ENCODE measurements at regions not wholly inside any gene's neighbourhood (a gene's known extent, or its start where the extent isn't known, plus 50 kb on each side); places are given as distances from the start of the nearest gene placed in this dataset.

DNA sequence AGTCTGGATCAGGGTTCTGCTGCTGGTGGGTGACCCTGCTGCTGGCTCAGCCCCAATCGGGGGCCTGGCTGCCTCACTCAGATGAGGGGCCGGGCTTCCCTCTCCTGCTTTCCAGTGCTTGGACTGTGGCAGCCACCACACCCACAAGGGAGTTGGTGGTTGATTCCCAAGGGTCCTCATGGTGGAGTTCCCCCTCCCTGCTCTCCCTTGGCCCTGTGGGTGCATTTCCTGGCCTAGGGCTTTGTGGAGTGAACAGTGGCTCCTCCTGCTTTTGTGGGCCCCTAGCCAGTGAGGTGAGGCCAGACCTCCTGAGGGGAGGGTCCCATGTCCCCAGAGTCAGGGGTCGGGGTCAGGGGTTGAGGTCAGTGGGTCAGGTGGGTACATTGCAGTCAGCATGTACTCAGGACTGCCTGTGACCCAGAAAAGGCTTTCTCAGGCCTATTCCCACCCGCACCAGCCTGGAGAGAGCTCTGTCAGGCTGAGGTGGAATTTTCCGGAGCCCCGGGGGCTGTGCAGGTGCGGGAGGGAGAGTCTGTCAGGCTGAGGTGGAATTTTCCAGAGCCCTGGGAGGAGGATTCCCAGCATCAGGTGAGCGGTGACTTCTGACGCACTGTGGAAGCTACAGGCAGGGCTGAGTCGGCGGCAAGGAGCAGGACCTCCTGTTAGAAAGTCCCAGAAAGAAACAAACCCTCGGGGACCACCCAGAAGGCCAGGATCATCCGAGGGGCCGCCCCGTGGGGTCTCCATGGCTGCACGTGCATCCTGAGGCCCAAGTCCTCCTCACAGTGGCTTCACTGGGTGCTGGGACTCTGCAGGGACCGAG, 94.4 kb upstream of the INSIG1 start:
- no peak for DNase-seq

DNA sequence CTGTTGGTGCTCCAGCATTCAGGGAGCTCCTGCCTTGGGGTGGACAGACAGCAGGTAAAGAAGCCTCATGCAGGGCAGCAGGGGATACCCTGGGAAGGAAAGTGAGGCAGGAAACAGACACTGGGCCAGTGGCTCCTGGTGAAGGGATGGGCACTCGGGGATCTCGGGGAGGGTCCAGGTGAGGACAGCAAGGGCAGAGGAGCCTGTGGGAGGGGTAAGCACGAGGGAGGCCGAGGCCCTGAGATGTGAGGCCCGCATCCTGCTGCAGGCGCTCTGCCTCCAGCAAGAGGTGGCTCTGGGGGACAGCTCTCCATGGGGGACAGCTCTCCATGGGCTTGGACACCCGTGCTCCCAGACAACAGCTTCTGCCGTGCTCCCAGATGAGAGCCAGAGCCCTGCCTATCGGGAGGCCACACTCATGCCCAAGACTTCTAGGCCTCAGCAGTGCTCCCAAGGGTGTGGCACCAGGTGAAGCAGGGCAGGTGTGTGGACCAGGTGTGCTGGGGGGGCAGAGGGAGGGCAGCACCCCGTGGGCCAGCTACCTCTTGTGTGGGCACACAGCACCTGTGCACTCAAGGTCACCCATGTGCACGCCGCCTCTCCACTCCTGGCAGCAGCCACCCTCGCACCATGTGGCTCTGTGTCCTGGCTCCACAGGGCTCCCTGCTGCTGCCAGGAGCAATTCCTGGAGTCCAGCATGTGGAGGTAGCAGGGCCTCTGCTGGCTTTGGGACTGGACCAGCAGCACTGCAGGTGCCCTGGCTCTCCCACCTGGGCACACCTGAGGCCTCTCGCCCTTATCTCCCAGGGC, 93.6 kb upstream of the INSIG1 start:
- no peak for DNase-seq

DNA sequence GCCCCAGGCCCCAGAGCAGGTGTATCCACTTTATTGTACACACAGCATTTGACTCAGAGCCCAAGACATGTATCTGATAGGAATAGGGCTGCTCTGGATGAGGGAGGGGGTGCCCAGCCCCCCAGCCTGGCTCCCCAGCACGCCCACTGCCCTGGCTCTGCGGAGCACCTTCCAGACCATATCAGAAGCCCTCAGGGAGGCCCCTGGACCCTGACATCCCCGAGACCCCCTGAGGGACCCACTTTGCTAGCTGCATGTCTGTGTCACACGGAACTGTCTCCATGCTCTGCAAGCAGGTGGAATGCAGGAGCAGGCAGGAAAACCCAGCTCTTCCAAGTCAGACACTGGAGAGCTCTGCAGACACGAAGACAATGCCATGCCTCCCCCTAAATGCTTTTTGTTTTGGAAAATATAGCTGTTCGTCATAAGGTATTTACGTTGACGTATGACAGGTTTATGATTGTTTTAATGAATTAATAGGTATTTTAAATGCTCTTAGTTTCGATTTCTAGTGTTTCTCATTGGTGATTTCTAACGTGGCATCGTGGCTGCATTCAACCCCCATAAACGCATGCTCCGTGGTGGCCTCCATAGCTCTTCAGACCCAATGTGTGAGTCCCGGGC, 92.8 kb upstream of the INSIG1 start:
- DNase-seq, result no peak

DNA sequence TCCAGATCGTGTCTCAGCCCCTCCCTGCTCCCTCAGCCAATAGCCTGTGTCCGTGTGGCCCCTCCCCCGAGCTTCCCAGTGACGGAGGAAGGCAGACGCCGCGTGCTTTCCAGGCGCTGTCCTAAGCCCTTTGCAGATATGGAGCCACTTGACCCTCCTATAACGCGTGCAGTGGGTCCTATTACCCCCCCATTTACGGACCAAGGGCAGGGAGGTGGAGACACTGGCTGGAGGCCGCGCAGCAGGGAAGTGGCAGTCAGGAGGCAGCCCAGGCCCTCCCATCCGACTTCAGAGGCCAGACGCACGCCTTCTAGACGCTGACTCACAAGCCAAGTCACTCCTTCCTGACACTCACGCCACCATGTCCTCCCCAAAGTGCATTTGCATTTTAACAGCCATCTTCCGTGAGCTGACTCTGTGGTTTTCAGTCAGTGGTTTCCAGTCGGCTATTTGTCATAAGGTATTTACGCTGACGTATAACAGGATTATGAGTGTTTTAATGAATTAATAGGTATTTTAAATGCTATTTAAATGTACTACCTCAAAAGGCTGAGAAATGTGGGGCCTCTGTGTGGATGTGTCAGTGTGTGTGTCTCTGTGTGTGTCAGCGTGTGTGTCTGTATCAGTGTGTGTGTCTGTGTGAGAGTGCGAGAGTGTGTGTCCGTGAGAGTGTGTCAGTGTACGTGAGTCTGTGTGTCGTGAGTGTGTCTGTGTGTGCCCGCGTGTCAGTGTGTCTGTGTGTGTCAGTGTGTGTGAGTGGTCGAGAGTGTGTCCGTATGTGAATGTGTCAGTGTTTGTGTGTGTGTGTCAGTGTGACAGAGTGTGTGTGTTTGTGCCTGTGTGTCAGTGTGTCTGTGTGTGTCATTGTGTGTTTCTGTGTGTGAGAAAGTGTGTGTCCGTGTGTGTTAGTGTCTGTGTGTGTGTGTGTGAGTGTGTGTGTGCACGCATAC, 92.0 kb upstream of the INSIG1 start:
- DNase-seq, result peak; percentile 87

DNA sequence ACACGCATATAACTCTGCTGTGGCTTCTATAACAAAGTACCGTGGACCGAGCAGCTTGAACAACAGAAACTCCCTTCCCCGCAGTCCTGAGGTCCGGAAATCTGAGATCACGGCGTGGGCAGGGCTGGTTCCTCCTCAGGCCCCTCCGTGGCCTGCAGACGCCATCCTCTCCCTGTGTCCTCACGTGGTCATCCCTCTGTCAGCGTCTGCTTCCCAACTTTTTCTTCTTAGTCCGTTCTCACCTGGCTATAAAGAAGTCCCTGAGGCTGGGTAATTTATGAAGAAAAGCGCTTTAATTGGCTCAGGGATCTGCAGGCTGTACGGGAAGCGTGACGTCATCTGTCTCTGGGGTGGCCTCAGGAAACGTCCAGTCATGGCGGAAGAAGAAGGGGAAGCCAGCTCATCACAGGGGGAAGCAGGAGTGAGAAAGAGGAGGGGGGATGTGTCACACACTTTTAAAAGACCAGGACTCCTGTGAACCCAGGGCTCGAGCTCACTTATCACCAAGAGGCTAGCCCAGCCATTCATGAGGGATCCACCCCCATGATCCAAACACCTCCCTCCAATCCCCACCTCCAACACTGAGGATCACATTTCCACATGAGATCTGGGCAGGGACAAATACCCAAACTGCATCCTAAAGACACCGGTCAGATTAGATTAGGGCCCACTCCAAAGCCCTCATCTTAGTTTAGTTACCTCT, 91.2 kb upstream of the INSIG1 start:
- DNase-seq, result peak; percentile 80

DNA sequence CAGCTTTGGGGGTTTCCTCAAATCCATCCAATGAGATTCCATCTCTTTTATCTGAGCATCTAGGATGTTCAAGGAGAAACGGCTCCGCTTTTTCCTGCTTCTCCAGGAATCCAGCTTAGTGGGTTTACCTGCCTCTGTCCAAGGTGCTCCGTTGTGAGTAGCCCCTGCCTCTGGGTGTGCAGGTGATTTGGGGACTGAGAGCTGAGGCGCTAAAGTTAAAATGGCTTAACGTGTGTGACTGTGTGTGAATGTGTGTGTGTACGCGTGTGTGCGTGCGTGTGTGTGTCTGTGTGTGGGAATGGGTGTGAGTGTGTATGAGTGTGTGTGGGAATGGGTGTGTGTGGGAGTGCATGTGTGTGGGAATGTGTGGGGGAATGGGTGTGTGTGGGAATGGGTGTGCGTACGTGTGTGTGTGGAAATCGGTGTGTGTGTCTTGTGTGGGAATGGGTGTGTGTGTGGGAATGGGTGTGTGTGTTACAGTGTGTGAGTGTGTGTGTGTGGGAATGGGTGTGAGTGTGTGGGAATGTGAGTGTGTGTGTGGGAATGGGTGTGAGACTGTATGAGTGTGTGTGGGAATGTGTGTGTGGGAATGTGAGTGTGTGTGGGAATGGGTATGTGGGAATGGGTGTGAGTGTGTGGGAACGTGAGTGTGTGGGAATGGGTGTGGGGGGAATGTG, 90.2 kb upstream of the INSIG1 start:
- DNase-seq, result no peak

DNA sequence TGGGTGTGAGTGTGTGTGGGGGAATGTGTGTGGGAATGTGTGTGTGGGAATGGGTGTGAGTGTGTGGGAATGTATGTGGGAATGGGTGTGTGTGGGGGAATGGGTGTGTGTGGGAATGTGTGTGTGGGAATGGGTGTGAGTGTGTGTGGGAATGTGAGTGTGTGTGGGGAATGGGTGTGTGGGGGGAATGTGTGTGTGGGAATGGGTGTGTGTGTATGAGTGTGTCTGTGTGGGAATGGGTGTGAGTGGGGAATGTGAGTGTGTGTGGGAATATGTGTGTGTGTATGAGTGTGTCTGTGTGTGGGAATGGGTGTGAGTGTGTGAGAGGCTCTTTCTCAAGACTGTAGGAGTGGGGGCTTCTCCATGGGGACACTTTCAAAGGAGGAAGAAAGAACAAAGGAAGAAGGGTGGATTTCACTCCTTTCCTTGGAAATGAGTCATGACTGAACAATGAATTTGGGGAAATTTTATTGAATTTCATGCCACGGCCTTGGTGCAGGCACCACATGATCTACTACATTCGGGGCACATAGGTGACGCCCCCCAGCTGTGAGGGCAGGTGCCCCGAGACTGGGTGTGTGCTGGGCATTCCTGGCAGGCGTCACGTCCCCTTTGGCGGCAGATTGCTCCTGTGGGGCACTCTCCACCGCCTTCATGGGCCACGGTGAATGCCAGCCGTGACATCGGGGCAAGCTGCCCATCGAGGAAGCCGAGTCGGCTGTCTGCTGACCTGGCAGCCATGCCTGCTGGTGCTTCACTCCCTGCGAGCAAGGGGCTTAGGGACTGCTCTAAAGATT, 88.8 kb upstream of the INSIG1 start:
- DNase-seq, result no peak

DNA sequence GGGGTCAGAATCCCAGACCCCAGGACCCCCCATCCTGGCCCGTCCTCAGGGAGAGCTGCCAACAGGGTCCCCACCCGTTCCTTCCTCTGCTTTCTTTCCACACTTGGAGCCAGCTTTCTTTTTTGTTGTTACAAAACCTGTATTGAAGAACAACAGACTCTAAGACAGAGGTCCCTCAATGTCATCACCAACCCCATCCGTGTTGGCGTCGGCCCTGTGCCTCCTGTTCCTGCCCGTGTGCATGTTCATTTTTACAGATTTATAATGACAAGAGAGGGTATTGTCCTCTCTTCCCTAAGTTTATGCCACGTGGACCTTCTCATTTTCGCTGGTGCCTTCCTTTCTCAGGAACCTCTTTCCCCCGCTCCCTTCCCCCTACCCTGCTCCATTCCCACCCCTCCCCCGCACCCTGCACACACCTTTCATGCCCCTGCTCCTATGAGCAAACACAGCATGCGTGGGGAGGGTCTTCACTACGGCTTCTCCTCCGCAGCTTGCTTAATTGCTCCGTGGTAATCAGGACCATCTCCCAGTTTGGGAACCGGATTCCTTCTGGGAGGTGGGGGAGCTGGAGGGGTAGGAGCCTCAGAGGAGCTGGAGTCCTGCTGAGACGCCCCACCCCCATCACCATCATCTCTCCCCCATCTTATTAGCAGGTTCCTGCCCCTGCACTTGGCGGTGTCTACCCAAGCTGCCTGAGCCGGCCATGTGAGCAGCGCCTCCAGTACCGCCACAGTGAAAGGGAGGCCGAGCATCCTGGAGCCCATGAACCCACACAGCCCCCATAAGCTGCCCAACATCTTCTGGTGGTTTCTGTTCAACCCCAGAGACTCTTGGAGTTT, 88.0 kb upstream of the INSIG1 start:
- DNase-seq, result no peak

DNA sequence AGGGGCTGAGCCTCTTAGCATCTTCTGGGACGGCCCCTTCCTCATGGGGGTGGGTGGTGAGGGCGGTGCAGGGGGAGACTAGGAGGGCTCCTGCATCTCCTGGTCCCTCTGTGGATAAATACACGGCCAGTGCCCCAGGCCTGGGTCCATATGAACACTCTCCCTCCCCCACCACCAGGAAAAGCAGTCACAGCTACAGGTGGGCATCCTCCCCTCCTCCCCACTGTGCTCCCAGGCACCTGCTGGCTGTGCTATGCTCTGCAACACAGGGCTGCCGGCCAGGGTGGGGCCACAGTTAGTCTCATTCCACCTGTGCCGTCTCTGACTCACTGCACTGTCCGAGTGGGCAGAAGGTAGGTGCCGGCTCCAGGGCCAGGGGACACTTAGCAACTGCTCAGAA, 87.3 kb upstream of the INSIG1 start:
- DNase-seq, result no peak

DNA sequence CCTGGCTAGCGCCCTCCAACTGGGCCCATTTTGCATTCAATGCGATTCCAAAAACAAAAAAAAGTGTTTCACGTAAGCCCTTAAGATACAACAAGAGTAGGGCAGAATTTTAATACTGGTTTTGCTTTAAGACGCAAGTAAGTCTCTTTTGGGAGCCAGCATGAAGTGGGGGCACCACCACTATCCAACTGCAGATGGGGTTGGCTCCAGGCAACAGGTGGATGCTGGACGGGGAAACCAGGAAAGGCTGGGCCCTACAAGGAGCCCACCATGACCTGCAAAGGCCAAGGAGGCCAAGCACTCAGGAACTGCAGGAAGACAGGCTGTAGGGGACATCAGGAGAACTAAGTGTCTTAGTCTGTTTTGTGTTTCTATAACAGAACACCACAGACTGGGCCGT, 86.5 kb upstream of the INSIG1 start:
- DNase-seq, result no peak

DNA sequence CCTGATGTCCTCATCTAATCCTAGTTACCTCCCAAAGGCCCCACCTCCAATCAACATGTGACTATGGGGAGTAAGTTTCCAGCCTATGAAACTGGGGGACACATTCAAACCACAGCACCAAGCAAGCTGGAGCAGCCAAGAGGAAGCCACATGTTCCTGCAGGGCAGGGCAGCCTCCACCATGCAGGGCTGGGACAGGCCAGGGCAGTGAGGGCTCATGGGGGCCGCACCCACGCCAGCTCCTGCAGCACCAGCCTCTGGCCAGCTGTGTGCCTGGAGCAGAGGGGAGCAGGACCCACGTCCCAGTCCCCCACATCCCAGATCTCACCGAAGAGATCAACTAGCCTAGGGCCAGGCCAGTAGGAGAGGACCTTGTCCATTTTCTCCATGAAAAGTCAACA, 85.9 kb upstream of the INSIG1 start:
- no peak for DNase-seq

DNA sequence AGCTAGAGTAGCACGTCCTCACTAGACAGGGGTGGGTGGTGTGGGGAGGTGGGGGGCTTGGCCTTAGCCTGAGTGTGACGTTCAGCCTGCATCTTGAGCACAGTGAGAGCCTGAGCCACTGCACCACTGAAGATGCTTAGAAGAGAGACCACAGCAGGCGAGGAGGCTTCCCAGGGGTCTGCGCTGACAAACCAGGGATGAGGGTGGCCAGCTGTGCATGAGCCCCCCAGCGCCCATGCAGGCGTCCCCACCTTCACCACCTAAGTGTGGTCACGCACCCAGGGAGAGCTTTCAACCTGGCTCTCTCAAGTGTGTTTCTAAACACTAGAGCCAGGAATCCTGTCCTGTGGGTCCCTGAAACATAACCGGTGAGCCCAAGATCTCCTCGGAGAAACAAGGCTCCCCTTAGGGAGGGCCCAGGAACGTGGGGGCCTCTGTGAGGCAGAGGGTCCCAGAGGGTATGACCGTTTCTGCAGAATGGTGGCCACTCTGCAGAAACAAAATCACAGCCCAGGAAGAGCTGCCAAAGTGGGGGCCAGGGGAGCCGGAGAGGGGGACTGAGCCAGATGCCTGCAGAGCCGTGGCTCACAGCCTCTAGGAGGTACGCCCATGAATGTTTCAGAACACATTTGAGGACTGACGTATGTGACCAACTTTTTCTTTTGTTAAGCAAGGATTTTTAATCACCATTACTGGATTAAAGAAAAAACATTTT, 85.2 kb upstream of the INSIG1 start:
- DNase-seq, result no peak

DNA sequence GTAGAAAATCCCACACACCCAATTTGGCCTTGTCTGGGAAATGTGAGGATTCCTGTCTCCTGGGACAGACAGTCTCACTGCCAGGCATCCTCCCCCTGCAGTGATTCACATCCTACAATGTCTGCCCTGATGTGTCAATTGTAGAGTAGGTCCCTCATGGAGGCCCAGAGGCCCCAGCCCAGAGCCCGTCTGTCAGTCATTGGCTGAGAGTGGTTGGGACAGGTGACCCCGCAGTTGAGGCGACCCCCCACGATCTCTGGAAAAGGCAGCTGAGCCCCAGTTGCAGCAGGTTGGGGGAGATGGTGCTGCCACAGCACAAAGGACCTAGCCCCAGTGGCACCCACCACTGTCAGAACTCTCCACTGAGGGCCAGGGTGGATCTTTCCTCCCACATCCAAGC, 84.3 kb upstream of the INSIG1 start:
- no peak for DNase-seq

DNA sequence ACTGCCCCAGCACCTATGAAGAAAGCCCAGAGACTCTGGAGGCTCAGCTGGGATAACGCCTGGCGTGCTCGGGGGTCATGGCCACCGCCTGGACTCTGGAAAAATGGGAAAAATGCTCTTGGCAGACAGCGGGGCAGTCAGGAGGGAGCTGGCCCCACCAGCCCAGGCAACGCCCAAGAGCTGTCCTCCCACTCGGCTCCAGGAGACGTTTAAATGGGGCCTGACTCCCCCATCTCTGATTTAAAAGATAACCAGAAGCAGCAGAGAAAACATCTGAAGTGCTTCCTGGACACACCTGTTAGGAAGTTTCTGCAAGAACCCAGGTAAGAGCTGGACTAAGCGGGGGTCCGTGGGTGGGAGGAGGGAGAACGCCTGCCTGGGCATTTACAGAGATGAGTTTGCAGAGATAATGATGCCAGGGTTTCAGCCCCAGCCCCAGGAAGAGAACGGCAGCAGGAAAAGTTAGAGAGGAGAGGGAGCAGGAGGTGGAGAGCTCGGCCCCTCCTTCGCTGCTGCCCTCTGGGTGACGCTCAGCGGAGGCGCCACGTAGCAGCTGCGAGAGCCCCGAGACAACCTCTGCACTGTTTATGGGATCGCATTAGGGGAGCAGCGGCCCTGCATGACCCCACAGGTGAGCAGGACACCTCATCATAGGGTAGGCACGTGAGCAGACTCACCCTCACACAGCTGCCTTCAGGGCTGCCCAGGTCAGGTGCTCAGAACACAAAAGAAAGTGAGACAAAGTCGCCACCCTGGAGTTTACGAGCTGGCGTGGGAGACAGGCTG, 83.5 kb upstream of the INSIG1 start:
- no peak for DNase-seq

DNA sequence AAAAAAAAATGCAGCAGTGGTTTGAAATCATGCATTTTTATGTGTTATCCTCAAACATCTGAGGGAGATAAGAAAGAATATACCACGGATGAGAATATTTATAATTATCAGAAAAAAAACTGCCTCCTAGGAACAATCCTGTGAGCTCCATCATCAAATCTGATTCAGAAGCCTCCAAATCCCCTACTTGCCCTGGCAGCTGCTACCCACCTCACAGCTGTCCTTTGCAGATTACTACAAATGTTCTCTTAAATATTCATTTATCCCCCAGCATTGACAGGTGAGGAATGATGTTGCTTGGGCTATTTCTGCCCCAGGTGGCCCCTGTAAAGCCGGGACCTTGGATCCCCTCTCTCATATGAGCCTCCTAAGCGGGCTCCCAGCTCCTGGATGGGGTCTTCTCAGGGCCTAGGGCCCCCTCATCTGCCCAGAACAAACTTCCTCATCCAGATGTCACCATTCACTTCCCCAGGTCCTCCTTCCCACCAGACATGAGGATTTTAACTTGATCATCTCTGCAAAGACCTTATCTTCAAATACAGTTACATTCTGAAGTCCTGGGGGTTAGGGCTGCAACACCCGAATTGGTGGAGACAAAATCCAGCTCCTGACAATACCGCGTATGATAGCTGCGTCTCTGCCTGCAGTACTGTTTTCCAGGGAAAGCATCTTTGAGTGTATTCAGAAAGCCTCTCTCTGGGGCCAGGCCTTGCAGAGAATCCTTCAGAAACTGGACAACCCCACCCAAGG, 81.9 kb upstream of the INSIG1 start:
- DNase-seq, result no peak

DNA sequence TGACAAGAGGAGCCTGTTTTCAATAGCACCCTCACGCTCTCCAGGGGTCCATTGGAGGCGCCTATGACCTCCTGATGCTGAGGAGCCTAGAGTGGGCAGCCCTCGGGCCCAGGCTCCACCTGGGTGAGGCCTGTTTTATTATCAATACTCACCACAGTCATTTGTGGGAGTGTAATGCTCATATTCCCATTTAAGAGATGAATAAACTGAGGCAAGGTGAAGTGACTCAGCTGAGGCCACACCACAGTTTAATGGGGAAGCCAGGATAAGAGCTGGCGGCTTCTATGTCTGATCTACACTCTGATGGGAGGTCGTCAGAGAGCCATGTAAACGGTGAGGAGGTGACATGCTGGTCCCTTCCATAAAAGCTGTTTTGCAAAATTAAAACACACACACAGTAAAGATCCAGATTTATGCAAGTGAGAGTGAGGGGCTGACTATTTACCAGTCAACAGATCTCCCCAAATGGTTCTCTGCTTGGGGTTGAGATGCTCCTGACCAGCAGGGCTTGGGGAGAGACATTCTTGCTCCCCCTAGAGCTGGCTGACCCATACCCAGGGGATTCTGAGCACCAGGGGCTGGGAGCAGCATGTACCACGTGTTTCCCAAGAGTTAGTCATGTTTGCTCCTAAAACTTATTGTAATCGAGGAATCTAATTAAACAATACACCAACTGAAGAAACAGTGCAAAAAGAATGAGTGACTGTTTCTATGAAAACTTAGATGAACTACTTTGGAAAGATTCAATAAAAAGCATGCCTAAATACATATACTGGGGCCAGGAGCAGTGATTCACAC, 81.0 kb upstream of the INSIG1 start:
- DNase-seq, result no peak

Measured in left hindlimb (tissue), 1 donor.